SK-N-SH (cell line): ENCODE measurements at regions not wholly inside any gene's neighbourhood (a gene's known extent, or its start where the extent isn't known, plus 50 kb on each side); places are given as distances from the start of the nearest gene placed in this dataset.

Source experiments
- CTCF ChIA-PET: fragments of 300-600, 350-600 bp; formaldehyde crosslinking; extraction: SDS; loops from one replicate; lab custom pipeline; 2021; lab: Yijun Ruan, JAX
- POLR2A ChIA-PET: fragments of 350-600 bp; sonication (Branson Sonifier 250); formaldehyde crosslinking; extraction: SDS; loops from one replicate; lab custom pipeline; 2020; ENCODE audit warnings: antibody characterized with exemption, inconsistent platforms; lab: Yijun Ruan, JAX
- DNase-seq: peaks from one replicate; pipeline ENCODE4 v3.0.0; 2012
- H2AFZ ChIP-seq: fragments of 200-600 bp; sonication (generic); 2 replicates; pipeline ENCODE4 v1.8.1; 2016; ENCODE audit warnings: antibody characterized with exemption, mild to moderate bottlenecking, low read depth
- H3F3A ChIP-seq: fragments of 200-600 bp; sonication (generic); replicated peaks from 2 replicates; pipeline ENCODE3; 2016; ENCODE audit warnings: antibody characterized with exemption, mild to moderate bottlenecking; ENCODE audit not compliant: insufficient read depth
- H3K27ac ChIP-seq, 2 experiments: fragments of 200-500 bp in 1 of 2; fragments of 200-600 bp in 1 of 2; sonication (Bioruptor generic) in 1 of 2; sonication (generic), shearing (Covaris generic) in 1 of 2; 2 replicates each; pipeline versions ENCODE4 v1.5.1 to v1.6.1; 2014 to 2016; ENCODE audit warnings: low read depth in 2 of 2, inconsistent platforms in 1 of 2, low read length in 1 of 2, mild to moderate bottlenecking in 1 of 2, mixed read lengths in 1 of 2
- H3K27me3 ChIP-seq: fragments of 200-600 bp; sonication (generic), shearing (Covaris generic); 2 replicates; pipeline ENCODE4 v1.6.1; 2016; ENCODE audit warnings: mixed run types; ENCODE audit not compliant: insufficient read depth
- H3K36me3 ChIP-seq, 2 experiments: fragments of 200-500 bp in 1 of 2; fragments of 200-600 bp in 1 of 2; sonication (Bioruptor generic) in 1 of 2; sonication (generic) in 1 of 2; replicated peaks in 1 of 2; 2 replicates each; pipeline versions ENCODE3 to v1.5.1; 2014 to 2016; ENCODE audit warnings: low read length in 1 of 2, mild to moderate bottlenecking in 1 of 2; ENCODE audit not compliant: insufficient read depth in 2 of 2, control insufficient read depth in 1 of 2
- H3K4me1 ChIP-seq, 2 experiments: fragments of 200-500 bp in 1 of 2; fragments of 200-600 bp in 1 of 2; sonication (Bioruptor generic) in 1 of 2; sonication (generic), shearing (Covaris generic) in 1 of 2; 2 replicates each; pipeline versions ENCODE4 v1.5.1 to v1.6.1; 2014 to 2016; ENCODE audit warnings: low read depth in 1 of 2, low read length in 1 of 2, mixed run types in 1 of 2; ENCODE audit not compliant: insufficient read depth in 2 of 2, control insufficient read depth in 1 of 2
- H3K4me2 ChIP-seq: fragments of 200-600 bp; sonication (generic), shearing (Covaris generic); 2 replicates; pipeline ENCODE4 v1.6.1; 2017; ENCODE audit warnings: mixed run types
- H3K4me3 ChIP-seq, 2 experiments: fragments of 200-500 bp in 1 of 2; fragments of 200-600 bp in 1 of 2; sonication (Bioruptor generic) in 1 of 2; sonication (generic), shearing (Covaris generic) in 1 of 2; 2 replicates each; pipeline versions ENCODE4 v1.5.1 to v1.8.1; 2014 to 2016; ENCODE audit warnings: low read depth in 2 of 2, inconsistent platforms in 1 of 2, low read length in 1 of 2, mild to moderate bottlenecking in 1 of 2, mixed read lengths in 1 of 2, moderate library complexity in 1 of 2
- H3K79me2 ChIP-seq: fragments of 200-600 bp; sonication (generic); 2 replicates; pipeline ENCODE4 v1.8.1; 2017; ENCODE audit warnings: mild to moderate bottlenecking; ENCODE audit not compliant: insufficient read depth
- H3K9ac ChIP-seq: fragments of 200-600 bp; sonication (generic); 2 replicates; pipeline ENCODE4 v1.6.1; 2017; ENCODE audit warnings: mixed run types
- H3K9me2 ChIP-seq: fragments of 200-600 bp; sonication (generic); 2 replicates; pipeline ENCODE4 v1.6.1; 2017; ENCODE audit warnings: mixed run types
- H3K9me3 ChIP-seq: fragments of 200-600 bp; sonication (generic); 2 replicates; pipeline ENCODE4 v1.6.1; 2017; ENCODE audit warnings: mixed run types, mild to moderate bottlenecking, moderate library complexity
- H4K20me1 ChIP-seq: fragments of 200-600 bp; sonication (generic); 2 replicates; pipeline ENCODE4 v1.6.1; 2017; ENCODE audit warnings: mild to moderate bottlenecking, mixed run types; ENCODE audit not compliant: insufficient read depth
- CHD2 ChIP-seq: fragments of 150-350 bp; IDR thresholded peaks from 2 replicates; pipeline ENCODE4 v1.6.1; 2018; ENCODE audit warnings: low read length; ENCODE audit not compliant: partially characterized antibody
- CTCF ChIP-seq: fragments of 200-600 bp; sonication (generic); IDR thresholded peaks from 2 replicates; pipeline ENCODE4 v1.6.1; 2017; ENCODE audit warnings: antibody characterized with exemption, mild to moderate bottlenecking, moderate library complexity
- EP300 ChIP-seq, 2 experiments: IDR thresholded peaks; 2 replicates each; pipeline versions ENCODE4 v1.4.0 to v1.6.1; 2012; ENCODE audit warnings: borderline replicate concordance in 1 of 2, low read depth in 1 of 2, low read length in 1 of 2
- EZH2phosphoT487 ChIP-seq: fragments of 200-600 bp; sonication (generic); IDR thresholded peaks from 2 replicates; pipeline ENCODE4 v1.6.1; 2017; ENCODE audit warnings: low read depth, mixed run types, mild to moderate bottlenecking, antibody characterized with exemption, moderate library complexity, borderline replicate concordance
- FOSL2 ChIP-seq: IDR thresholded peaks from 2 replicates; pipeline ENCODE4 v1.4.0; 2012; ENCODE audit warnings: low read depth, mild to moderate bottlenecking, moderate library complexity, borderline replicate concordance
- FOXM1 ChIP-seq: IDR thresholded peaks from 2 replicates; pipeline ENCODE4 v1.4.0; 2012; ENCODE audit warnings: low read depth, mild to moderate bottlenecking
- GABPA ChIP-seq: IDR thresholded peaks from 2 replicates; pipeline ENCODE4 v1.4.0; 2012; ENCODE audit warnings: low read depth, mild to moderate bottlenecking
- JUND ChIP-seq: IDR thresholded peaks from 2 replicates; pipeline ENCODE4 v1.4.0; 2012
- MEF2A ChIP-seq: IDR thresholded peaks from 2 replicates; pipeline ENCODE4 v1.4.0; 2012; ENCODE audit warnings: low read depth, borderline replicate concordance
- NRF1 ChIP-seq: IDR thresholded peaks from 2 replicates; pipeline ENCODE4 v1.6.1; 2012; ENCODE audit warnings: low read depth, mild to moderate bottlenecking, low read length
- PBX3 ChIP-seq: IDR thresholded peaks from 2 replicates; pipeline ENCODE4; 2012
- POLR2AphosphoS5 ChIP-seq: IDR thresholded peaks from 2 replicates; pipeline ENCODE4 v1.6.1; 2012; ENCODE audit warnings: low read depth, low read length
- RCOR1 ChIP-seq: fragments of 150-350 bp; IDR thresholded peaks from 2 replicates; pipeline ENCODE4 v1.6.1; 2017; ENCODE audit warnings: antibody characterized with exemption, low read length
- RFX5 ChIP-seq: IDR thresholded peaks from 2 replicates; pipeline ENCODE4 v1.6.1; 2012; ENCODE audit warnings: mild to moderate bottlenecking, improper control_type of control experiment, low read length
- SMC3 ChIP-seq: IDR thresholded peaks from 2 replicates; pipeline ENCODE4 v1.6.1; 2012; ENCODE audit warnings: low read depth, low read length, improper control_type of control experiment
- TAF1 ChIP-seq: IDR thresholded peaks from 2 replicates; pipeline ENCODE4 v1.6.1; 2012; ENCODE audit warnings: low read depth, mild to moderate bottlenecking, low read length, moderate library complexity, borderline replicate concordance
- TCF12 ChIP-seq: IDR thresholded peaks from 2 replicates; pipeline ENCODE4 v1.4.0; 2012
- USF2 ChIP-seq: fragments of 150-350 bp; IDR thresholded peaks from 2 replicates; pipeline ENCODE4 v1.6.1; 2017; ENCODE audit warnings: antibody characterized with exemption, low read length, low read depth, borderline replicate concordance
- YY1 ChIP-seq: IDR thresholded peaks from 2 replicates; pipeline ENCODE4 v1.4.0; 2012; ENCODE audit warnings: low read depth, mild to moderate bottlenecking
- WGBS: methylation state at CpG from one replicate; pipeline ENCODE4 v1.1.6; 2017; ENCODE audit warnings: low lambda C conversion rate; 5-methylcytosine and 5-hydroxymethylcytosine counted together
- TF ChIP-seq, protein P1 (sequence below): fragments of 150-350 bp; IDR thresholded peaks from 2 replicates; pipeline ENCODE4 v1.6.1; 2016; ENCODE audit warnings: mild to moderate bottlenecking, low read depth, low read length
- TF ChIP-seq, protein P2 (sequence below): IDR thresholded peaks from 2 replicates; pipeline ENCODE4 v1.4.0; 2012; ENCODE audit warnings: low read depth

DNA sequence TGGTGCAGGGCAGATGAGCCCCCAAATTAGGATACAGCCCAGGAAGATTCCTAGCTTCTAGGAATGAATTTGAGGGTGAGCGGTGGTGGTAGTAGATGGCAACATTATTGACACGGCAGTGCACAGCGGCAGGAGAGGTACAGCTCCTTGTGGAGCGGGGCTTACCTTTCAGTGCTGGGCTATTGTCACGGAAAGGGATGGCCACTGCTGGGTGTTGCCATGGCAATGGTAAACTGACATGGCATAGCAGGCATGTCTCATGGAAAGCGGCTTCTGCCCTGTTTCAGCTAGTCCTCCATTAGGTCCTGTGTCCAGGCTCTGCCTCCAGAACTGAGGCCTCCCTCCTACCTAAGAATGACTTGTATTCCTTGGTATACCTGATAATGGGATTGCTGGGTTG lies 81.8 kb upstream of the WDR1 start:
- Histone ChIP-seq H3K27me3 (no peaks in the 10 kb centered on the region), H3K36me3 (no peaks in the 10 kb centered on the region), H3K9me2 (no peaks in the 10 kb centered on the region), H3K9me3 (no peaks in the 10 kb centered on the region), H3K4me1 (no peaks in the 10 kb centered on the region), H3K9ac (no peak overlapping the region), H2AFZ (no peak overlapping the region), H3K4me2 (no peak overlapping the region), H3F3A (no peaks in the 10 kb centered on the region), H3K27ac (no peak overlapping the region), H4K20me1 (no peaks in the 10 kb centered on the region), H3K4me3 (no peak overlapping the region), H3K79me2 (no peaks in the 10 kb centered on the region)
- DNase-seq = no peak
- ChIA-PET CTCF (interaction anchor here (1.0 to 1.2 kb wide), 3 partner anchors 11 to 340 kb away, joined by 3 to 4 read pairs (median 3); no protein-coding TSS in a partner anchor), POLR2A (no interaction called here)
- WGBS = 0% methylated on average over 6 of the region's 6 CpGs
- TF ChIP-seq SMC3 = no peak
- no peak for TF ChIP-seq FOSL2
- TF ChIP-seq MEF2A = no peak
- TF ChIP-seq, protein P1, sequence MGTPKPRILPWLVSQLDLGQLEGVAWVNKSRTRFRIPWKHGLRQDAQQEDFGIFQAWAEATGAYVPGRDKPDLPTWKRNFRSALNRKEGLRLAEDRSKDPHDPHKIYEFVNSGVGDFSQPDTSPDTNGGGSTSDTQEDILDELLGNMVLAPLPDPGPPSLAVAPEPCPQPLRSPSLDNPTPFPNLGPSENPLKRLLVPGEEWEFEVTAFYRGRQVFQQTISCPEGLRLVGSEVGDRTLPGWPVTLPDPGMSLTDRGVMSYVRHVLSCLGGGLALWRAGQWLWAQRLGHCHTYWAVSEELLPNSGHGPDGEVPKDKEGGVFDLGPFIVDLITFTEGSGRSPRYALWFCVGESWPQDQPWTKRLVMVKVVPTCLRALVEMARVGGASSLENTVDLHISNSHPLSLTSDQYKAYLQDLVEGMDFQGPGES = no peak
- no peak for TF ChIP-seq TCF12
- TF ChIP-seq PBX3 = no peak
- TF ChIP-seq CHD2 = no peak
- no peak for TF ChIP-seq YY1
- TF ChIP-seq RFX5 = no peak
- no peak for TF ChIP-seq TAF1
- no peak for TF ChIP-seq RCOR1

- CTCF ChIA-PET = interaction anchor here (1.1 to 1.2 kb wide), 2 partner anchors 75 to 340 kb away, joined by 3 read pairs; no protein-coding TSS in a partner anchor
- Histone ChIP-seq H4K20me1 (no peaks in the 10 kb centered on the region), H3K79me2 (no peaks in the 10 kb centered on the region), H3K27me3 (no peaks in the 10 kb centered on the region), H3K4me2 (no peak overlapping the region), H3K4me1 (no peaks in the 10 kb centered on the region), H3K9me3 (no peaks in the 10 kb centered on the region), H3K36me3 (no peaks in the 10 kb centered on the region), H3K4me3 (no peak overlapping the region), H3K9ac (no peak overlapping the region), H3K9me2 (no peaks in the 10 kb centered on the region), H3K27ac (no peak overlapping the region), H2AFZ (no peak overlapping the region), H3F3A (no peaks in the 10 kb centered on the region)
- DNase-seq = no peak
- 9% methylated on average over 7 of the region's 7 CpGs for WGBS
- POLR2A ChIA-PET = no interaction called here
- no peak for TF ChIP-seq GABPA
- TF ChIP-seq PBX3 = no peak
- TF ChIP-seq CHD2 = no peak
- no peak for TF ChIP-seq MEF2A
- TF ChIP-seq EP300 (IDR thresholded peaks at IDR 0.05; ENCODE audit: borderline replicate concordance in 1 of 2, low read depth in 1 of 2, low read length in 1 of 2) = no peak
- TF ChIP-seq SMC3 = no peak
- no peak for TF ChIP-seq JUND
- TF ChIP-seq FOXM1 = no peak
- TF ChIP-seq EZH2phosphoT487 = no peak
- no peak for TF ChIP-seq POLR2AphosphoS5
- TF ChIP-seq RFX5 = no peak
- TF ChIP-seq, protein P2, sequence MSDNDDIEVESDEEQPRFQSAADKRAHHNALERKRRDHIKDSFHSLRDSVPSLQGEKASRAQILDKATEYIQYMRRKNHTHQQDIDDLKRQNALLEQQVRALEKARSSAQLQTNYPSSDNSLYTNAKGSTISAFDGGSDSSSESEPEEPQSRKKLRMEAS = no peak
- no peak for TF ChIP-seq NRF1
- no peak for TF ChIP-seq CTCF
- TF ChIP-seq, protein P1 = no peak
- TF ChIP-seq RCOR1 = no peak
- TF ChIP-seq USF2 = no peak
Measured at GRCh38 chr4:10197952-10198351, 81.4 kb upstream of the WDR1 start.
